ENCODE measurements at regions not wholly inside any gene's neighbourhood (a gene's known extent, or its start where the extent isn't known, plus 50 kb on each side); places are given as distances from the start of the nearest gene placed in this dataset.
"Not testable (repeated sequence)": the region's sequence is repeated elsewhere in the genome, so short reads cannot be mapped to it uniquely, and the experiment has no call there.

DNA sequence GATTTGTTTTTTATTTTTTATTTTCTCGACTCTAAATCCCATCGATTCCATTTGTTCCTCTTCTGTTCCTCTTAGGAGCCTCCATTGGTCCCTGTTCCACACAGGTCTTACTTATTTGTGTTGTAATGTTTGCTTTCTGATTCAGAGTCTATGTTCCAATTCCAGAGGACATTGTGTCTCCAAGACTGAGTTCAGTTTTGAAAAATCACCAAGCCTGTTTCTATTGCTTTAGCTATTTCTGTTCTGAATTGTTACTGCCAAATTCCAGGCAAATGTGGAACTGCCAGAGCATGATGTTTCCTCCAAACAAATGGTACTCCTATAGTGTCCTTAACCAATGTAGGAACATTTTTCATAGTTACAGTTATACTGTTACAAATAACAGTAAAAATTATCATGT is 270.9 kb upstream of the SPTLC3 start:
- Mint-ChIP-seq H3K36me3 (ENCODE audit: insufficient read depth) (no peaks in the 10 kb centered on the region), H3K9me3 (ENCODE audit: low read depth) (peaks cover 7% of the 10 kb centered on the region), H3K27me3 (no peaks in the 10 kb centered on the region), H3K4me1 (ENCODE audit: low read depth) (peaks cover 3% of the 10 kb centered on the region), H3K27ac (no peak overlapping the region), H3K4me3 (ENCODE audit: low read depth) (no peak overlapping the region)
- DNase-seq (ENCODE audit: low spot score, unreplicated experiment), result no peak
- TF ChIP-seq, protein P1, sequence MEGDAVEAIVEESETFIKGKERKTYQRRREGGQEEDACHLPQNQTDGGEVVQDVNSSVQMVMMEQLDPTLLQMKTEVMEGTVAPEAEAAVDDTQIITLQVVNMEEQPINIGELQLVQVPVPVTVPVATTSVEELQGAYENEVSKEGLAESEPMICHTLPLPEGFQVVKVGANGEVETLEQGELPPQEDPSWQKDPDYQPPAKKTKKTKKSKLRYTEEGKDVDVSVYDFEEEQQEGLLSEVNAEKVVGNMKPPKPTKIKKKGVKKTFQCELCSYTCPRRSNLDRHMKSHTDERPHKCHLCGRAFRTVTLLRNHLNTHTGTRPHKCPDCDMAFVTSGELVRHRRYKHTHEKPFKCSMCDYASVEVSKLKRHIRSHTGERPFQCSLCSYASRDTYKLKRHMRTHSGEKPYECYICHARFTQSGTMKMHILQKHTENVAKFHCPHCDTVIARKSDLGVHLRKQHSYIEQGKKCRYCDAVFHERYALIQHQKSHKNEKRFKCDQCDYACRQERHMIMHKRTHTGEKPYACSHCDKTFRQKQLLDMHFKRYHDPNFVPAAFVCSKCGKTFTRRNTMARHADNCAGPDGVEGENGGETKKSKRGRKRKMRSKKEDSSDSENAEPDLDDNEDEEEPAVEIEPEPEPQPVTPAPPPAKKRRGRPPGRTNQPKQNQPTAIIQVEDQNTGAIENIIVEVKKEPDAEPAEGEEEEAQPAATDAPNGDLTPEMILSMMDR (IDR thresholded peaks at IDR 0.05; ENCODE audit: unreplicated experiment), result no peak

DNA sequence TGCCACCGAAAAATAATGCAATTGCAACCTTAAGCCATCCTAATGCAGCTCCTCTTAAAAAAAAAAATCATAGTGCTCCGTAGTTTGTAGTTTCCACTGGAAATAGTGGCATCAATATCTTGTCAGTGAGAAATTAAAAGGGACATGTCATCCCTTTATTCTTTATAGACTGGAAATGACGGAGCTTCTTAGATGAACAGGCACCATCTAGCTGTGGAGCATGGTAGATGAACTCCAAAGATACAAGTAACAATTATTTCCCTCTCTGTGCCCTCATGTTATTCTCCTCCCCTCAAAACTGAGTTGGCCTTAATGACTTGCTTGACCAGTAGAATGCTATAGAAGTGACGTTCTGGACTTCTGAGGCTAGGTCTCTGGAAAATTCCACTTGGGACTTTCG is 268.1 kb upstream of the SPTLC3 start:
- TF ChIP-seq, protein P1 (IDR thresholded peaks at IDR 0.05; ENCODE audit: unreplicated experiment), result no peak
- no peak for DNase-seq (ENCODE audit: low spot score, unreplicated experiment)
- H3K27me3 Mint-ChIP-seq, result no peaks in the 10 kb centered on the region

GRCh38 chr20:12744037-12744436 is 264.7 kb upstream of the SPTLC3 start:
- no peaks in the 10 kb centered on the region for H3K36me3 Mint-ChIP-seq (ENCODE audit: insufficient read depth)
- TF ChIP-seq, protein P1 (IDR thresholded peaks at IDR 0.05; ENCODE audit: unreplicated experiment), result no peak
- no peaks in the 10 kb centered on the region for H3K27me3 Mint-ChIP-seq
- DNase-seq (ENCODE audit: low spot score, unreplicated experiment), result no peak
- no peaks in the 10 kb centered on the region for H3K9me3 Mint-ChIP-seq (ENCODE audit: low read depth)
- no peak overlapping the region for H3K4me3 Mint-ChIP-seq (ENCODE audit: low read depth)
- no peak overlapping the region for H3K27ac Mint-ChIP-seq
- no peaks in the 10 kb centered on the region for H3K4me1 Mint-ChIP-seq (ENCODE audit: low read depth)

More for the DNA sequence above, 268.1 kb upstream of the SPTLC3 start:
- peaks cover 7% of the 10 kb centered on the region for H3K9me3 Mint-ChIP-seq (ENCODE audit: low read depth)
- H3K4me3 Mint-ChIP-seq (ENCODE audit: low read depth), result no peak overlapping the region
- H3K4me1 Mint-ChIP-seq (ENCODE audit: low read depth), result peaks cover 3% of the 10 kb centered on the region
- no peak overlapping the region for H3K27ac Mint-ChIP-seq
- H3K36me3 Mint-ChIP-seq (ENCODE audit: insufficient read depth), result no peaks in the 10 kb centered on the region

- TF ChIP-seq, protein P1 (IDR thresholded peaks at IDR 0.05; ENCODE audit: unreplicated experiment), result no peak
Measured at GRCh38 chr20:12748359-12748994, 260.3 kb upstream of the SPTLC3 start.

GRCh38 chr20:12750221-12750620 is 258.6 kb upstream of the SPTLC3 start:
- Mint-ChIP-seq H3K4me3 (ENCODE audit: low read depth) (no peak overlapping the region), H3K36me3 (ENCODE audit: insufficient read depth) (no peaks in the 10 kb centered on the region), H3K4me1 (ENCODE audit: low read depth) (peaks cover 1% of the 10 kb centered on the region), H3K27ac (no peak overlapping the region), H3K27me3 (peaks cover 27% of the 10 kb centered on the region), H3K9me3 (ENCODE audit: low read depth) (no peaks in the 10 kb centered on the region)
- DNase-seq (ENCODE audit: low spot score, unreplicated experiment), result no peak
- TF ChIP-seq, protein P1 (IDR thresholded peaks at IDR 0.05; ENCODE audit: unreplicated experiment), result no peak

More at GRCh38 chr20:12748359-12748994, 260.3 kb upstream of the SPTLC3 start:
- Mint-ChIP-seq H3K27me3 (peaks cover 14% of the 10 kb centered on the region), H3K4me1 (ENCODE audit: low read depth) (peaks cover 1% of the 10 kb centered on the region), H3K4me3 (ENCODE audit: low read depth) (no peak overlapping the region), H3K27ac (no peak overlapping the region), H3K36me3 (ENCODE audit: insufficient read depth) (no peaks in the 10 kb centered on the region), H3K9me3 (ENCODE audit: low read depth) (no peaks in the 10 kb centered on the region)
- DNase-seq (ENCODE audit: low spot score, unreplicated experiment), result no peak

- not testable (repeated sequence) for H3K9me3 Mint-ChIP-seq (ENCODE audit: low read depth); H3K36me3 Mint-ChIP-seq (ENCODE audit: insufficient read depth); H3K4me3 Mint-ChIP-seq (ENCODE audit: low read depth); H3K4me1 Mint-ChIP-seq (ENCODE audit: low read depth); DNase-seq (ENCODE audit: low spot score, unreplicated experiment); H3K27ac Mint-ChIP-seq
- H3K27me3 Mint-ChIP-seq, result peaks cover 46% of the 10 kb centered on the region
Measured at GRCh38 chr20:12752900-12753693, 255.7 kb upstream of the SPTLC3 start.

- DNase-seq (ENCODE audit: low spot score, unreplicated experiment); H3K27ac Mint-ChIP-seq; H3K4me1 Mint-ChIP-seq (ENCODE audit: low read depth); H3K4me3 Mint-ChIP-seq (ENCODE audit: low read depth); H3K9me3 Mint-ChIP-seq (ENCODE audit: low read depth); H3K36me3 Mint-ChIP-seq (ENCODE audit: insufficient read depth): not testable (repeated sequence)
- H3K27me3 Mint-ChIP-seq, result peaks cover 46% of the 10 kb centered on the region
Measured at GRCh38 chr20:12753742-12754141, 255.0 kb upstream of the SPTLC3 start.

DNA sequence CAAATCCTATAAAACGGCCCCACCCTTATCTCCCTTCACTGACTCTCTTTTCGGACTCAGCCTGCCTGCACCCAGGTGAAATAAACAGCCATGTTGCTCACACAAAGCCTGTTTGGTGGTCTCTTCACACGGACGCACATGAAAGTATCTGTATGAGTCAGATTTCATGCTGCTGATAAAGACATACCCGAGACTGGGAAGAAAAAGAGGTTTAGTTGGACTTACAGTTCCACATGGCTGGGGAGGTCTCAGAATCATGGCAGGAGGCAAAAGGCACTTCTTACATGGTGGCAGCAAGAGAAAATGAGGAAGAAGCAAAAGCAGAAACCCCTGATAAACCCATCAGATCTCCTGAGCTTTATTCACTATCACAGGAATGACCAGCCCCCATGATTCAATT is 249.3 kb upstream of the SPTLC3 start:
- DNase-seq (ENCODE audit: low spot score, unreplicated experiment); H3K36me3 Mint-ChIP-seq (ENCODE audit: insufficient read depth); H3K9me3 Mint-ChIP-seq (ENCODE audit: low read depth); H3K27ac Mint-ChIP-seq; H3K4me1 Mint-ChIP-seq (ENCODE audit: low read depth); H3K4me3 Mint-ChIP-seq (ENCODE audit: low read depth): not testable (repeated sequence)
- H3K27me3 Mint-ChIP-seq, result peaks cover 52% of the 10 kb centered on the region

Measured in progenitor cell of endocrine pancreas (in vitro differentiated cells).